GM12891 (cell line): ENCODE measurements at regions not wholly inside any gene's neighbourhood (a gene's known extent, or its start where the extent isn't known, plus 50 kb on each side); places are given as distances from the start of the nearest gene placed in this dataset.

Source experiments
- DNase-seq: peaks from one replicate; pipeline ENCODE4 v3.0.0; 2011; ENCODE audit warnings: low spot score; ENCODE audit not compliant: insufficient read length
- FAIRE-seq: peaks from 2 replicates; lab custom pipeline; 2011; peaks lifted over from hg19 to GRCh38; lab: Jason Lieb, UNC
- PAX5 ChIP-seq: IDR thresholded peaks from 2 replicates; pipeline ENCODE4 v1.6.1; 2011; ENCODE audit warnings: low read length, moderate library complexity, mild to moderate bottlenecking; ENCODE audit not compliant: insufficient read depth, severe bottlenecking
- POLR2A ChIP-seq: IDR thresholded peaks from 2 replicates; pipeline ENCODE4 v1.6.1; 2011; ENCODE audit warnings: low read depth, low read length, control low read depth
- POLR2AphosphoS5 ChIP-seq: IDR thresholded peaks from 2 replicates; pipeline ENCODE4 v1.6.1; 2011; ENCODE audit warnings: low read depth, low read length, control low read depth
- POU2F2 ChIP-seq: IDR thresholded peaks from 2 replicates; pipeline ENCODE4 v1.6.1; 2011; ENCODE audit warnings: low read depth, mild to moderate bottlenecking, control low read depth, low read length, moderate library complexity
- SPI1 ChIP-seq: IDR thresholded peaks from 2 replicates; pipeline ENCODE4 v1.6.1; 2011; ENCODE audit warnings: low read depth, low read length, control low read depth
- TAF1 ChIP-seq: IDR thresholded peaks from 2 replicates; pipeline ENCODE4 v1.6.1; 2011; ENCODE audit warnings: low read depth, low read length, control low read depth

GRCh38 chr5:38104497-38105230 lies 153.7 kb upstream of the EGFLAM start:
- DNase-seq (no peak), FAIRE-seq (no peak)
- no peak for TF ChIP-seq POLR2AphosphoS5
- TF ChIP-seq PAX5 = no peak
- TF ChIP-seq SPI1 = no peak
- TF ChIP-seq TAF1 = no peak

DNA sequence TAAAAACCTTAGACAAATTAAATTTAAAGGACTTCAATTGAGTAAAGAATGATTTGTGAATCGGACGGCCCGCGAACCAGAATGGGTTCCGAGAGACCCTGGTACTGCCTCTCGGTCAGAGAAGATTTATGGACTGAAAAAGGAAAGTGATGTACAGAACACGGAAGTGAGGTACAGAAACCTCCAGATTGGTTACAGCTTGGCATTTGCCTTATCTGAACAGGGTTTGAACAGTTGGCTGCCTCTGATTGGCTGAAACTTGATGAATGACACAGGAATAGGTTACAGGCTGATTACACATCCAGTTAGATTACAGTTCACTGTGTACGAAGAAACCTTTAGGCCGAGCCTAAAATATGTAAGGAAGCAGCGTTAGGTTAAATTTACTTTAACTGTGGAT lies 156.5 kb upstream of the EGFLAM start:
- DNase-seq = no peak

DNA sequence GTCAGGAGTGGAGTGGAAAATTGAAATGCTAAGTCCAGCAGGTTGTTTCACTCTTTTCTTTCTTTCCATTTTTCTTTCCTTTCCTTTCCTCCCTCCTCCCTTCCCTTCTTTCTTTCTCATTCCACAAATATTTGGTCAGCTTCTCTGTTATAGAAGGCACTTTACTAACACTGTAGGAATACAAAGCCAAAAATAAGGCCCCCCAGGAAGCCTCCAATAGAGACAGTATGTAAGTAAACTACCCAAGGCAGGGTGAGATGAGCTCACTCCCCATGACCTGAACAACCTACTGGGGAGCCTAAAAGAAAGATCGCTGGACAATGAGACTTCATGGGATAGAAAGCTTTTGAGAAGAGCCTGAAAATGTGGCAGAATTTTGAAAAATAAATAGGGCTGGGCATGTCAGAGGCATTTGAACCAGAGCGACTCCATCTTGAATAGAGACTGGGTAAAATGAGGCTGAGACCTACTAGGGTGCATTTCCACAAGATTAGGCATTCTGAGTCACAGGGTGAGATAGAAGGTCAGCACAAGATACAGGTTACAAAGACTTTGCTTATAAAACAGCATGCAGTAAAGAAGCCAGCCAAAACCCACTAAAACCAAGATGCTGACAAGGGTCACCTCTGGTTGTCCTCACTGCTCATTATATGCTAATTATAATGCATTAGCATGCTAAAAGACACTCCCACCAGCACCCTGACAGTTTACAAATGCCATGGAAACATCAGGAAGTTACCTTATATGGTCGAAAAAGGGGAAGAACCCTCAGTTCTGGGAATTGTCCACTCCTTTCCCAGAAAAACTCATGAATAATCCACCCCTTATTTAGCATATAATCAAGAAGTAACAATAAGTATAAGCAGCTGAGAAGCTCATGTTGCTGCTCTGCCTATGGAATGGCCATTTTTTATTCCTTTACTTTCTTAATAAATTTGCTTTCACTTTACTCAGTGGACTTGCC lies 158.9 kb upstream of the EGFLAM start:
- no peak for DNase-seq
- FAIRE-seq = no peak
- no peak for TF ChIP-seq POLR2AphosphoS5
- TF ChIP-seq POU2F2 = no peak
- no peak for TF ChIP-seq SPI1

More for the DNA sequence above, 156.5 kb upstream of the EGFLAM start:
- TF ChIP-seq POLR2A = no peak
- no peak for TF ChIP-seq POLR2AphosphoS5
- no peak for TF ChIP-seq PAX5
- TF ChIP-seq SPI1 = no peak
- TF ChIP-seq TAF1 = no peak
- TF ChIP-seq POU2F2 = no peak
- FAIRE-seq = no peak

- no peak for TF ChIP-seq TAF1
- TF ChIP-seq SPI1 = no peak
- no peak for TF ChIP-seq POU2F2
- TF ChIP-seq POLR2A = no peak
- TF ChIP-seq POLR2AphosphoS5 = no peak
- TF ChIP-seq PAX5 = no peak
- DNase-seq (no peak), FAIRE-seq (no peak)
Measured at GRCh38 chr5:38094889-38095288, 163.5 kb upstream of the EGFLAM start.

GRCh38 chr5:38093855-38094254 lies 164.5 kb upstream of the EGFLAM start:
- DNase-seq = no peak
- TF ChIP-seq PAX5 = no peak
- TF ChIP-seq POLR2AphosphoS5 = no peak
- no peak for TF ChIP-seq TAF1
- no peak for TF ChIP-seq SPI1
- FAIRE-seq = no peak

GRCh38 chr5:38086777-38087176 lies 171.6 kb upstream of the EGFLAM start:
- FAIRE-seq (no peak), DNase-seq (no peak)
- TF ChIP-seq PAX5 = no peak
- TF ChIP-seq POU2F2 = no peak
- TF ChIP-seq POLR2A = no peak
- TF ChIP-seq POLR2AphosphoS5 = no peak
- no peak for TF ChIP-seq SPI1
- no peak for TF ChIP-seq TAF1

GRCh38 chr5:38079620-38080402 lies 178.5 kb upstream of the EGFLAM start:
- DNase-seq = no peak
- TF ChIP-seq POU2F2 = no peak
- TF ChIP-seq PAX5 = no peak
- TF ChIP-seq POLR2AphosphoS5 = no peak
- FAIRE-seq = no peak

- no peak for FAIRE-seq
- TF ChIP-seq POLR2AphosphoS5 (no peak), TAF1 (no peak), POLR2A (no peak), POU2F2 (no peak), PAX5 (no peak), SPI1 (no peak)
- no peak for DNase-seq
Measured at GRCh38 chr5:38078161-38078560, 180.2 kb upstream of the EGFLAM start.

GRCh38 chr5:38077652-38078051 lies 180.7 kb upstream of the EGFLAM start:
- FAIRE-seq (no peak), DNase-seq (no peak)
- no peak for TF ChIP-seq POLR2A
- TF ChIP-seq POU2F2 = no peak
- no peak for TF ChIP-seq SPI1
- TF ChIP-seq TAF1 = no peak
- TF ChIP-seq PAX5 = no peak
- no peak for TF ChIP-seq POLR2AphosphoS5
